SK-N-MC (cell line): ENCODE measurements at regions not wholly inside any gene's neighbourhood (a gene's known extent, or its start where the extent isn't known, plus 50 kb on each side); places are given as distances from the start of the nearest gene placed in this dataset.

Source experiments
- EZH2 ChIP-seq: fragments of 200-600 bp; sonication (generic); IDR thresholded peaks from one replicate; pipeline ENCODE4 v1.6.1; 2017; ENCODE audit warnings: antibody characterized with exemption
- FOXP2 ChIP-seq: optimal IDR thresholded peaks from 2 replicates; pipeline ENCODE3; 2011; ENCODE audit warnings: mild to moderate bottlenecking, moderate library complexity; ENCODE audit not compliant: insufficient read depth; ENCODE audit errors: extremely low read length, control extremely low read depth
- POLR2AphosphoS5 ChIP-seq: IDR thresholded peaks from 2 replicates; pipeline ENCODE4 v1.6.1; 2012; ENCODE audit warnings: mild to moderate bottlenecking, low read depth, low read length, borderline replicate concordance

- TF ChIP-seq POLR2AphosphoS5 (no peak), EZH2 (no peak), FOXP2 (no peak)
Observed at GRCh38 chr6:140670021-140670420, 1295.6 kb upstream of the CITED2 start.
